K562 (cell line): ENCODE measurements at regions not wholly inside any gene's neighbourhood (a gene's known extent, or its start where the extent isn't known, plus 50 kb on each side); places are given as distances from the start of the nearest gene placed in this dataset.
A peak's percentile ranks its signal among the peaks of the same experiment; 100 is the strongest.

ENCODE experiments used
- CHD1 ChIP-seq: fragments of 200-600 bp; sonication (generic); IDR thresholded peaks from one replicate; pipeline ENCODE4 v1.6.1; 2012; ENCODE audit warnings: mild to moderate bottlenecking, moderate library complexity, low read length, inconsistent platforms
- ESRRB ChIP-seq: fragments of 250-450 bp; sonication (Bioruptor Pico); IDR thresholded peaks from 2 replicates; pipeline ENCODE4 v1.5.0; 2020; ENCODE audit warnings: mild to moderate bottlenecking, moderate library complexity, borderline replicate concordance
- IRF9 ChIP-seq: fragments of 450-650 bp; IDR thresholded peaks from 2 replicates; pipeline ENCODE4 v1.6.1; 2016; ENCODE audit warnings: missing biosample characterization, missing genetic modification characterization
- PHF20 ChIP-seq: fragments of 450-650 bp; IDR thresholded peaks from 2 replicates; pipeline ENCODE4 v1.6.1; 2018; ENCODE audit not compliant: partially characterized antibody
- PPARD ChIP-seq: fragments of 250-450 bp; sonication (Bioruptor Pico); IDR thresholded peaks from 2 replicates; pipeline ENCODE4 v1.8.0; 2022; ENCODE audit warnings: inconsistent platforms, mild to moderate bottlenecking, moderate library complexity
- RHOXF2B ChIP-seq: fragments of 250-450 bp; sonication (Bioruptor Pico); conservative IDR thresholded peaks from 2 replicates; pipeline ENCODE4 v1.5.1; 2021
- SAP30 ChIP-seq: fragments of 200-600 bp; sonication (generic); IDR thresholded peaks from 2 replicates; pipeline ENCODE4 v1.6.1; 2012; ENCODE audit warnings: borderline replicate concordance, low read depth, mild to moderate bottlenecking, moderate library complexity, low read length, control low read depth, inconsistent platforms; ENCODE audit not compliant: insufficient read depth, poor library complexity, severe bottlenecking
- SMC3 ChIP-seq: conservative IDR thresholded peaks from 2 replicates; pipeline ENCODE4 v1.6.1; 2011; ENCODE audit warnings: low read depth, low read length, improper control_type of control experiment; ENCODE audit not compliant: insufficient read depth
- SP2 ChIP-seq: IDR thresholded peaks from 2 replicates; pipeline ENCODE4 v1.6.1; 2011; ENCODE audit warnings: mild to moderate bottlenecking, low read depth, low read length, moderate library complexity; ENCODE audit not compliant: poor library complexity, severe bottlenecking; ENCODE audit errors: extremely low read depth
- TRIM25 ChIP-seq: fragments of 450-650 bp; IDR thresholded peaks from 2 replicates; pipeline ENCODE4 v1.7.0; 2016; ENCODE audit warnings: borderline replicate concordance
- ZNF263 ChIP-seq: sonication (generic); formaldehyde crosslinking; IDR thresholded peaks from 2 replicates; pipeline ENCODE4 v1.8.0; 2022; ENCODE audit warnings: mild to moderate bottlenecking, missing genetic modification reagents, borderline replicate concordance
- ZNF444 ChIP-seq: fragments of 250-450 bp; sonication (Bioruptor Pico); IDR thresholded peaks from 2 replicates; pipeline ENCODE4 v1.4.0; 2020; ENCODE audit warnings: mild to moderate bottlenecking, moderate library complexity
- ZSCAN29 ChIP-seq: fragments of 450-650 bp; IDR thresholded peaks from 2 replicates; pipeline ENCODE4 v1.6.1; 2017
- TF ChIP-seq, protein P1 (sequence below): fragments of 250-450 bp; sonication (Bioruptor Pico); IDR thresholded peaks from 2 replicates; pipeline ENCODE4 v1.5.0; 2022; ENCODE audit warnings: mild to moderate bottlenecking
- TF ChIP-seq, protein P2 (sequence below), 2 experiments: fragments of 200-800 bp in 1 of 2; sonication (Bioruptor generic) in 1 of 2; sonication (generic) in 1 of 2; formaldehyde crosslinking in 1 of 2; IDR thresholded peaks in 1 of 2; conservative IDR thresholded peaks in 1 of 2; 2 replicates each; pipeline versions ENCODE4 v1.5.0 to v1.6.1; 2016 to 2020; ENCODE audit warnings: missing compliant biosample characterization in 1 of 2, missing genetic modification characterization in 1 of 2, missing genetic modification reagents in 1 of 2
- TF ChIP-seq, protein P3 (sequence below), 3 experiments: fragments of 200-800 bp in 1 of 3; fragments of 250-450 bp in 1 of 3; fragments of 450-650 bp in 1 of 3; sonication (Bioruptor Pico) in 1 of 3; sonication (Bioruptor generic) in 1 of 3; formaldehyde crosslinking in 1 of 3; IDR thresholded peaks; 2 replicates each; pipeline versions ENCODE4 v1.6.1 to v1.8.0; 2016 to 2022; ENCODE audit warnings: mild to moderate bottlenecking in 2 of 3, missing genetic modification characterization in 2 of 3, missing compliant biosample characterization in 1 of 3, moderate library complexity in 1 of 3

GRCh38 chr16:85329059-85329812 lies 217.0 kb upstream of the CIBAR2 start (continued):
- no peak for TF ChIP-seq SAP30
- TF ChIP-seq, protein P1, sequence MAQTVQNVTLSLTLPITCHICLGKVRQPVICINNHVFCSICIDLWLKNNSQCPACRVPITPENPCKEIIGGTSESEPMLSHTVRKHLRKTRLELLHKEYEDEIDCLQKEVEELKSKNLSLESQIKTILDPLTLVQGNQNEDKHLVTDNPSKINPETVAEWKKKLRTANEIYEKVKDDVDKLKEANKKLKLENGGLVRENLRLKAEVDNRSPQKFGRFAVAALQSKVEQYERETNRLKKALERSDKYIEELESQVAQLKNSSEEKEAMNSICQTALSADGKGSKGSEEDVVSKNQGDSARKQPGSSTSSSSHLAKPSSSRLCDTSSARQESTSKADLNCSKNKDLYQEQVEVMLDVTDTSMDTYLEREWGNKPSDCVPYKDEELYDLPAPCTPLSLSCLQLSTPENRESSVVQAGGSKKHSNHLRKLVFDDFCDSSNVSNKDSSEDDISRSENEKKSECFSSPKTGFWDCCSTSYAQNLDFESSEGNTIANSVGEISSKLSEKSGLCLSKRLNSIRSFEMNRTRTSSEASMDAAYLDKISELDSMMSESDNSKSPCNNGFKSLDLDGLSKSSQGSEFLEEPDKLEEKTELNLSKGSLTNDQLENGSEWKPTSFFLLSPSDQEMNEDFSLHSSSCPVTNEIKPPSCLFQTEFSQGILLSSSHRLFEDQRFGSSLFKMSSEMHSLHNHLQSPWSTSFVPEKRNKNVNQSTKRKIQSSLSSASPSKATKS (CRISPR knock-in tag) = no peak
- peak; percentile 41 for TF ChIP-seq CHD1
- no peak for TF ChIP-seq SMC3
- peak; percentile 65 for TF ChIP-seq PHF20
- TF ChIP-seq RHOXF2B (CRISPR knock-in tag) = no peak
- no peak for TF ChIP-seq ZNF263 (CRISPR knock-in tag)
- TF ChIP-seq TRIM25 = no peak
- no peak for TF ChIP-seq ESRRB
- no peak for TF ChIP-seq IRF9 (tag)
- TF ChIP-seq ZSCAN29 = 0 out of 2 replicates have a peak, but pooled peaks have one; percentile 33
- TF ChIP-seq, protein P2, sequence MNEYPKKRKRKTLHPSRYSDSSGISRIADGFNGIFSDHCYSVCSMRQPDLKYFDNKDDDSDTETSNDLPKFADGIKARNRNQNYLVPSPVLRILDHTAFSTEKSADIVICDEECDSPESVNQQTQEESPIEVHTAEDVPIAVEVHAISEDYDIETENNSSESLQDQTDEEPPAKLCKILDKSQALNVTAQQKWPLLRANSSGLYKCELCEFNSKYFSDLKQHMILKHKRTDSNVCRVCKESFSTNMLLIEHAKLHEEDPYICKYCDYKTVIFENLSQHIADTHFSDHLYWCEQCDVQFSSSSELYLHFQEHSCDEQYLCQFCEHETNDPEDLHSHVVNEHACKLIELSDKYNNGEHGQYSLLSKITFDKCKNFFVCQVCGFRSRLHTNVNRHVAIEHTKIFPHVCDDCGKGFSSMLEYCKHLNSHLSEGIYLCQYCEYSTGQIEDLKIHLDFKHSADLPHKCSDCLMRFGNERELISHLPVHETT (CRISPR knock-in tag; conservative IDR thresholded peaks at IDR 0.05 in 1 of 2, IDR thresholded peaks at IDR 0.05 in 1 of 2) = no peak
- no peak for TF ChIP-seq PPARD (CRISPR knock-in tag)
- TF ChIP-seq ZNF444 (CRISPR knock-in tag) = no peak
- TF ChIP-seq, protein P3, sequence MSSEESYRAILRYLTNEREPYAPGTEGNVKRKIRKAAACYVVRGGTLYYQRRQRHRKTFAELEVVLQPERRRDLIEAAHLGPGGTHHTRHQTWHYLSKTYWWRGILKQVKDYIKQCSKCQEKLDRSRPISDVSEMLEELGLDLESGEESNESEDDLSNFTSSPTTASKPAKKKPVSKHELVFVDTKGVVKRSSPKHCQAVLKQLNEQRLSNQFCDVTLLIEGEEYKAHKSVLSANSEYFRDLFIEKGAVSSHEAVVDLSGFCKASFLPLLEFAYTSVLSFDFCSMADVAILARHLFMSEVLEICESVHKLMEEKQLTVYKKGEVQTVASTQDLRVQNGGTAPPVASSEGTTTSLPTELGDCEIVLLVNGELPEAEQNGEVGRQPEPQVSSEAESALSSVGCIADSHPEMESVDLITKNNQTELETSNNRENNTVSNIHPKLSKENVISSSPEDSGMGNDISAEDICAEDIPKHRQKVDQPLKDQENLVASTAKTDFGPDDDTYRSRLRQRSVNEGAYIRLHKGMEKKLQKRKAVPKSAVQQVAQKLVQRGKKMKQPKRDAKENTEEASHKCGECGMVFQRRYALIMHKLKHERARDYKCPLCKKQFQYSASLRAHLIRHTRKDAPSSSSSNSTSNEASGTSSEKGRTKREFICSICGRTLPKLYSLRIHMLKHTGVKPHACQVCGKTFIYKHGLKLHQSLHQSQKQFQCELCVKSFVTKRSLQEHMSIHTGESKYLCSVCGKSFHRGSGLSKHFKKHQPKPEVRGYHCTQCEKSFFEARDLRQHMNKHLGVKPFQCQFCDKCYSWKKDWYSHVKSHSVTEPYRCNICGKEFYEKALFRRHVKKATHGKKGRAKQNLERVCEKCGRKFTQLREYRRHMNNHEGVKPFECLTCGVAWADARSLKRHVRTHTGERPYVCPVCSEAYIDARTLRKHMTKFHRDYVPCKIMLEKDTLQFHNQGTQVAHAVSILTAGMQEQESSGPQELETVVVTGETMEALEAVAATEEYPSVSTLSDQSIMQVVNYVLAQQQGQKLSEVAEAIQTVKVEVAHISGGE (CRISPR knock-in tag; IDR thresholded peaks at IDR 0.05) = no peak; a peak in 1 of 6 replicates
- no peak for TF ChIP-seq SP2
